Liver (tissue), 8 donors: ENCODE measurements at regions not wholly inside any gene's neighbourhood (a gene's known extent, or its start where the extent isn't known, plus 50 kb on each side); places are given as distances from the start of the nearest gene placed in this dataset.

Source experiments
- DNase-seq: peaks from one replicate; pipeline ENCODE4 v3.0.0-alpha.2; 2017; ENCODE audit warnings: low spot score
- H3K27ac ChIP-seq, 2 donors: one replicate each; pipeline ENCODE4 v1.7.0; 2013; ENCODE audit warnings: inconsistent platforms in 2 of 2, low read length in 2 of 2, control low read depth in 1 of 2, low read depth in 1 of 2, mild to moderate bottlenecking in 1 of 2
- H3K27me3 ChIP-seq, 4 donors: one replicate each; pipeline versions ENCODE4 v1.6.1 to v1.7.0; 2013; ENCODE audit warnings: low read length in 3 of 4, inconsistent platforms in 1 of 4, mild to moderate bottlenecking in 1 of 4, moderate library complexity in 1 of 4; ENCODE audit not compliant: control insufficient read depth in 4 of 4, insufficient read depth in 4 of 4
- H3K36me3 ChIP-seq, 4 donors: one replicate each; pipeline versions ENCODE4 v1.6.1 to v1.7.0; 2013; ENCODE audit warnings: low read length in 3 of 4, mild to moderate bottlenecking in 3 of 4, low read depth in 1 of 4, moderate library complexity in 1 of 4; ENCODE audit not compliant: control insufficient read depth in 4 of 4, insufficient read depth in 3 of 4
- H3K4me1 ChIP-seq, 4 donors: one replicate each; pipeline versions ENCODE4 v1.6.1 to v1.7.0; 2013; ENCODE audit warnings: low read length in 3 of 4, mild to moderate bottlenecking in 3 of 4, moderate library complexity in 1 of 4; ENCODE audit not compliant: control insufficient read depth in 4 of 4, insufficient read depth in 4 of 4
- H3K4me3 ChIP-seq, 3 donors: one replicate each; pipeline versions ENCODE4 v1.6.1 to v1.7.0; 2013; ENCODE audit warnings: low read length in 3 of 3, control low read depth in 1 of 3, low read depth in 1 of 3, mild to moderate bottlenecking in 1 of 3
- H3K9ac ChIP-seq, 2 donors: one replicate each; pipeline ENCODE4 v1.7.0; 2013; ENCODE audit warnings: low read length in 2 of 2, mild to moderate bottlenecking in 2 of 2, moderate library complexity in 2 of 2, control low read depth in 1 of 2, low read depth in 1 of 2
- H3K9me3 ChIP-seq, 4 donors: one replicate each; pipeline versions ENCODE4 v1.6.1 to v1.7.0; 2013; ENCODE audit warnings: low read length in 3 of 4; ENCODE audit not compliant: control insufficient read depth in 4 of 4
- ATF3 ChIP-seq: IDR thresholded peaks from 2 replicates; pipeline ENCODE4 v1.6.1; 2016; ENCODE audit warnings: antibody characterized with exemption
- CTCF ChIP-seq: fragments of 150-350 bp; IDR thresholded peaks from 2 replicates; pipeline ENCODE4 v1.5.1; 2017; ENCODE audit warnings: improper control_type of control experiment, low read depth, low read length; ENCODE audit not compliant: missing input control
- EGR1 ChIP-seq, 2 donors: IDR thresholded peaks; 2 replicates each; pipeline ENCODE4 v1.6.1; 2016 to 2018; ENCODE audit warnings: antibody characterized with exemption in 2 of 2, low read depth in 2 of 2
- FOXA1 ChIP-seq: IDR thresholded peaks from 2 replicates; pipeline ENCODE4 v1.6.1; 2016; ENCODE audit warnings: antibody characterized with exemption
- FOXA2 ChIP-seq: IDR thresholded peaks from 2 replicates; pipeline ENCODE4 v1.6.1; 2016; ENCODE audit warnings: antibody characterized with exemption
- HNF4A ChIP-seq, 2 donors: conservative IDR thresholded peaks; 2 replicates each; pipeline ENCODE4 v1.6.1; 2016; ENCODE audit warnings: antibody characterized with exemption in 2 of 2, mild to moderate bottlenecking in 2 of 2
- HNF4G ChIP-seq: IDR thresholded peaks from 2 replicates; pipeline ENCODE4 v1.6.1; 2016; ENCODE audit warnings: antibody characterized with exemption
- JUND ChIP-seq, 2 donors: IDR thresholded peaks; 2 replicates each; pipeline ENCODE4 v1.6.1; 2016; ENCODE audit warnings: antibody characterized with exemption in 2 of 2
- MAX ChIP-seq: IDR thresholded peaks from 2 replicates; pipeline ENCODE4 v1.6.1; 2016; ENCODE audit warnings: antibody characterized with exemption
- RAD21 ChIP-seq, 2 donors: IDR thresholded peaks; 2 replicates each; pipeline ENCODE4 v1.6.1; 2016; ENCODE audit warnings: antibody characterized with exemption in 2 of 2, mild to moderate bottlenecking in 2 of 2
- REST ChIP-seq: IDR thresholded peaks from 2 replicates; pipeline ENCODE4 v1.6.1; 2016; ENCODE audit warnings: antibody characterized with exemption, mild to moderate bottlenecking
- RXRA ChIP-seq, 2 donors: IDR thresholded peaks; 2 replicates each; pipeline ENCODE4 v1.6.1; 2017 to 2018; ENCODE audit warnings: antibody characterized with exemption in 2 of 2, mild to moderate bottlenecking in 1 of 2
- SP1 ChIP-seq: IDR thresholded peaks from 2 replicates; pipeline ENCODE4 v1.6.1; 2018; ENCODE audit warnings: antibody characterized with exemption, mild to moderate bottlenecking
- YY1 ChIP-seq: IDR thresholded peaks from 2 replicates; pipeline ENCODE4 v1.6.1; 2016; ENCODE audit warnings: antibody characterized with exemption, mild to moderate bottlenecking
- ZBTB33 ChIP-seq: IDR thresholded peaks from 2 replicates; pipeline ENCODE4 v1.6.1; 2016; ENCODE audit warnings: antibody characterized with exemption
- WGBS: extraction: QIAGEN DNeasy Blood & Tissue Kit; methylation state at CpG from one replicate; pipeline ENCODE4 v1.1.7; 2013; 5-methylcytosine and 5-hydroxymethylcytosine counted together
- donor health status: healthy.
- donor health status: healthy.
- donor health status: healthy.
- donor health status: healthy.
- donor health status: healthy.

- TF ChIP-seq SP1 = no peak
- TF ChIP-seq FOXA2 = no peak
- TF ChIP-seq EGR1 (IDR thresholded peaks at IDR 0.05; ENCODE audit: low read depth in 2 of 2) = no peak
- no peak for TF ChIP-seq ZBTB33
- no peak for TF ChIP-seq CTCF
- no peak for TF ChIP-seq JUND (IDR thresholded peaks at IDR 0.05)
- TF ChIP-seq HNF4G = no peak
- no peak for TF ChIP-seq RXRA (IDR thresholded peaks at IDR 0.05)
- no peak for TF ChIP-seq ATF3
- TF ChIP-seq YY1 = no peak
- TF ChIP-seq MAX = no peak
- no peak for TF ChIP-seq REST
- TF ChIP-seq FOXA1 = no peak
- WGBS = 95% methylated on average over 3 of the region's 3 CpGs
Observed at GRCh38 chr1:91616712-91617111, 116.1 kb downstream of the CDC7 start.

GRCh38 chr1:91617285-91617765 is 116.7 kb downstream of the CDC7 start:
- Histone ChIP-seq H3K9me3 (no peaks in the 10 kb centered on the region), H3K4me1 (no peaks in the 10 kb centered on the region), H3K4me3 (no peak overlapping the region), H3K9ac (no peak overlapping the region), H3K27me3 (no peaks in the 10 kb centered on the region), H3K27ac (no peak overlapping the region), H3K36me3 (no peaks in the 10 kb centered on the region)
- TF ChIP-seq HNF4A (conservative IDR thresholded peaks at IDR 0.05) = no peak
- TF ChIP-seq RAD21 (IDR thresholded peaks at IDR 0.05) = peak; percentile 65 to 80
- peak; percentile 44 for TF ChIP-seq CTCF
- DNase-seq = no peak
- 47% methylated on average over 5 of the region's 5 CpGs for WGBS

More at GRCh38 chr1:91616712-91617111, 116.1 kb downstream of the CDC7 start:
- H3K36me3 ChIP-seq = no peaks in the 10 kb centered on the region
- DNase-seq = no peak
- no peak overlapping the region for H3K9ac ChIP-seq
- no peaks in the 10 kb centered on the region for H3K27me3 ChIP-seq
- no peak overlapping the region for H3K4me3 ChIP-seq
- no peak overlapping the region for H3K27ac ChIP-seq
- H3K4me1 ChIP-seq = no peaks in the 10 kb centered on the region
- H3K9me3 ChIP-seq = no peaks in the 10 kb centered on the region
